Panc1 (cell line): ENCODE measurements at regions not wholly inside any gene's neighbourhood (a gene's known extent, or its start where the extent isn't known, plus 50 kb on each side); places are given as distances from the start of the nearest gene placed in this dataset.

Experiments used
- ATAC-seq: fragments of 200-7000 bp; cut with Tn5 transposase; 2 replicates; pipeline ENCODE4 v1.9.1; 2020; ENCODE audit warnings: mild to moderate bottlenecking, moderate library complexity
- BruUV-seq: library from RNA; stranded (reverse); fragments of 400-500 nt; replicated peaks from 2 replicates; lab custom pipeline; 2021; lab: Mats Ljungman, UMichigan
- CTCF ChIA-PET: fragments of 300-600 bp; sonication (Branson Sonifier 250); formaldehyde crosslinking; loops from one replicate; lab custom pipeline; 2022; ENCODE audit warnings: antibody characterized with exemption; lab: Charles Lee
- POLR2A ChIA-PET: fragments of 300-600 bp; sonication (Branson Sonifier 250); formaldehyde crosslinking; loops from one replicate; lab custom pipeline; 2022; ENCODE audit warnings: antibody characterized with exemption; lab: Charles Lee
- DNase-seq: peaks from one replicate; pipeline ENCODE4 v3.0.0-alpha.2; 2010; ENCODE audit warnings: low read depth, low spot score
- H3K27ac ChIP-seq: 2 replicates; pipeline ENCODE4 v1.5.1; 2011; ENCODE audit warnings: mild to moderate bottlenecking, low read length, inconsistent platforms
- H3K27me3 ChIP-seq: fragments of 200-500 bp; sonication (Bioruptor generic); 2 replicates; pipeline ENCODE4 v1.6.0; 2014; ENCODE audit warnings: low read length, inconsistent platforms; ENCODE audit not compliant: control insufficient read depth, insufficient read depth
- H3K36me3 ChIP-seq: fragments of 200-500 bp; sonication (Bioruptor generic); 2 replicates; pipeline ENCODE4 v1.5.1; 2014; ENCODE audit warnings: inconsistent platforms, mild to moderate bottlenecking, low read length, moderate library complexity; ENCODE audit not compliant: control insufficient read depth, insufficient read depth
- H3K4me1 ChIP-seq: 2 replicates; pipeline ENCODE4 v1.5.1; 2011; ENCODE audit warnings: inconsistent platforms, mild to moderate bottlenecking, low read length, moderate library complexity; ENCODE audit not compliant: control insufficient read depth, insufficient read depth
- H3K4me3 ChIP-seq, 2 experiments: 2 replicates each; pipeline ENCODE4 v1.5.1; 2011 to 2012; ENCODE audit warnings: low read depth in 2 of 2, low read length in 2 of 2, mild to moderate bottlenecking in 2 of 2, inconsistent platforms in 1 of 2, moderate library complexity in 1 of 2
- H3K9me3 ChIP-seq: fragments of 200-500 bp; sonication (Bioruptor generic); 2 replicates; pipeline ENCODE4 v1.5.1; 2014; ENCODE audit warnings: low read depth, mild to moderate bottlenecking, inconsistent platforms, low read length, moderate library complexity; ENCODE audit not compliant: control insufficient read depth, insufficient read depth
- POLR2AphosphoS5 ChIP-seq: IDR thresholded peaks from 2 replicates; pipeline ENCODE4 v1.6.1; 2012; ENCODE audit warnings: mild to moderate bottlenecking, low read depth, low read length, moderate library complexity
- REST ChIP-seq, 2 experiments: IDR thresholded peaks; 2 replicates each; pipeline ENCODE4 v1.6.1; 2011 to 2012; ENCODE audit warnings: low read depth in 2 of 2, control low read depth in 1 of 2, low read length in 1 of 2, mild to moderate bottlenecking in 1 of 2, moderate library complexity in 1 of 2; ENCODE audit not compliant: insufficient read depth in 1 of 2
- SIN3A ChIP-seq: IDR thresholded peaks from 2 replicates; pipeline ENCODE4 v1.6.1; 2012; ENCODE audit warnings: low read depth, mild to moderate bottlenecking, low read length, moderate library complexity, borderline replicate concordance; ENCODE audit not compliant: insufficient read depth
- TCF7L2 ChIP-seq: IDR thresholded peaks from 2 replicates; pipeline ENCODE4 v1.6.1; 2011; ENCODE audit warnings: mild to moderate bottlenecking, low read depth, low read length, inconsistent platforms
- in situ Hi-C: cut with HindIII; loops from 2 replicates; pipeline ENCODE4 v1.10.0; 2016; ENCODE audit warnings: low sequenced_read_pairs, low pct_unique_long_range_greater_than_20kb
- intact Hi-C: fragments of 100-400 bp; cut with micrococcal nuclease; formaldehyde crosslinking; loops from one replicate; pipeline ENCODE4 v1.10.0; 2022; ENCODE audit not compliant: unreplicated experiment
- TF ChIP-seq, protein P1 (sequence below): fragments of 450-650 bp; IDR thresholded peaks from 2 replicates; pipeline ENCODE4 v1.5.1; 2017; ENCODE audit warnings: mild to moderate bottlenecking

GRCh38 chr15:29891096-29891457, 68.8 kb upstream of the TJP1 start:
- CTCF ChIA-PET: no interaction called here

GRCh38 chr15:29890336-29891095, 68.2 kb upstream of the TJP1 start:
- intact Hi-C loops (no loop called here), in situ Hi-C loops (no loop called here)
- no peak overlapping the region for H3K4me3 ChIP-seq
- H3K27ac ChIP-seq: no peak overlapping the region
- CTCF ChIA-PET: no interaction called here
- no peaks in the 10 kb centered on the region for H3K9me3 ChIP-seq
- DNase-seq (no peak), ATAC-seq (no peak)
- no peaks in the 10 kb centered on the region for H3K27me3 ChIP-seq
- H3K4me1 ChIP-seq: no peaks in the 10 kb centered on the region
- no TSS peak for BruUV-seq
- no peaks in the 10 kb centered on the region for H3K36me3 ChIP-seq
- TF ChIP-seq TCF7L2 (no peak), REST (IDR thresholded peaks at IDR 0.05; ENCODE audit: insufficient read depth in 1 of 2, low read depth in 2 of 2, low read length in 1 of 2) (no peak), POLR2AphosphoS5 (no peak), SIN3A (no peak)
- TF ChIP-seq, protein P1, sequence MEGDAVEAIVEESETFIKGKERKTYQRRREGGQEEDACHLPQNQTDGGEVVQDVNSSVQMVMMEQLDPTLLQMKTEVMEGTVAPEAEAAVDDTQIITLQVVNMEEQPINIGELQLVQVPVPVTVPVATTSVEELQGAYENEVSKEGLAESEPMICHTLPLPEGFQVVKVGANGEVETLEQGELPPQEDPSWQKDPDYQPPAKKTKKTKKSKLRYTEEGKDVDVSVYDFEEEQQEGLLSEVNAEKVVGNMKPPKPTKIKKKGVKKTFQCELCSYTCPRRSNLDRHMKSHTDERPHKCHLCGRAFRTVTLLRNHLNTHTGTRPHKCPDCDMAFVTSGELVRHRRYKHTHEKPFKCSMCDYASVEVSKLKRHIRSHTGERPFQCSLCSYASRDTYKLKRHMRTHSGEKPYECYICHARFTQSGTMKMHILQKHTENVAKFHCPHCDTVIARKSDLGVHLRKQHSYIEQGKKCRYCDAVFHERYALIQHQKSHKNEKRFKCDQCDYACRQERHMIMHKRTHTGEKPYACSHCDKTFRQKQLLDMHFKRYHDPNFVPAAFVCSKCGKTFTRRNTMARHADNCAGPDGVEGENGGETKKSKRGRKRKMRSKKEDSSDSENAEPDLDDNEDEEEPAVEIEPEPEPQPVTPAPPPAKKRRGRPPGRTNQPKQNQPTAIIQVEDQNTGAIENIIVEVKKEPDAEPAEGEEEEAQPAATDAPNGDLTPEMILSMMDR: no peak
- POLR2A ChIA-PET: interaction anchor here (0.5 kb wide), 1 partner anchor 22 kb away, joined by 3 read pairs; no protein-coding TSS in a partner anchor

More at GRCh38 chr15:29891096-29891457, 68.8 kb upstream of the TJP1 start:
- no peak for ATAC-seq
- Histone ChIP-seq H3K36me3 (no peaks in the 10 kb centered on the region), H3K4me1 (no peaks in the 10 kb centered on the region), H3K27me3 (no peaks in the 10 kb centered on the region), H3K9me3 (no peaks in the 10 kb centered on the region), H3K4me3 (no peak overlapping the region), H3K27ac (no peak overlapping the region)
- no peak for DNase-seq
- TF ChIP-seq REST (IDR thresholded peaks at IDR 0.05; ENCODE audit: insufficient read depth in 1 of 2, low read depth in 2 of 2, low read length in 1 of 2) (no peak), SIN3A (no peak), POLR2AphosphoS5 (no peak), TCF7L2 (no peak)
- TF ChIP-seq, protein P1: no peak
- in situ Hi-C loops (no loop called here), intact Hi-C loops (no loop called here)
- POLR2A ChIA-PET: no interaction called here
- no TSS peak for BruUV-seq
